NCI-H187 (cell line): ENCODE measurements at regions not wholly inside any gene's neighbourhood (a gene's known extent, or its start where the extent isn't known, plus 50 kb on each side); places are given as distances from the start of the nearest gene placed in this dataset.

ENCODE experiments used
- DNase-seq, 2 experiments: peaks; one replicate each; lab custom pipeline; 2025; lab: John Stamatoyannopoulos, UW

- DNase-seq: no peak
Measured at GRCh38 chr5:20554001-20554400, 566.0 kb upstream of the CDH18 start.

- no peak for DNase-seq
Measured at GRCh38 chr5:20537911-20538703, 550.1 kb upstream of the CDH18 start.

DNA sequence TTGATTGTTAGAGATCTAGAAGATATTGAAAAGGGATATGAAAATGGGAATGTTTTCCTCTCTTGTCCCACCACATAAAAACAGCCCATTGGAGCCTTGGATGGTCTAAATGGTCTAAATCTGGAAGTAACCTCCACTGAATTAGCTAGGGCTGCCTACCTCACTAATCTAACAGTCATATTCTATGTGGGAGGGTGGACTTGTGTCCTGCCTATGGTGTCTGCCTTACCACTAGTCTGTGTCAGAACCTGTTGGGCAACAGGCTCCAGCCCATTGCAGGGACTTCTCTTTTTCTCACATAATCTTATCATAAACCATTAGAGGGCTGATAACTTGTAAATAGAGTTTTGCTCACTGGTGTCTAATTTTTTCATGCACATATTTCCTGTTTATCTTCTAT lies 548.8 kb upstream of the CDH18 start:
- no peak for DNase-seq

DNA sequence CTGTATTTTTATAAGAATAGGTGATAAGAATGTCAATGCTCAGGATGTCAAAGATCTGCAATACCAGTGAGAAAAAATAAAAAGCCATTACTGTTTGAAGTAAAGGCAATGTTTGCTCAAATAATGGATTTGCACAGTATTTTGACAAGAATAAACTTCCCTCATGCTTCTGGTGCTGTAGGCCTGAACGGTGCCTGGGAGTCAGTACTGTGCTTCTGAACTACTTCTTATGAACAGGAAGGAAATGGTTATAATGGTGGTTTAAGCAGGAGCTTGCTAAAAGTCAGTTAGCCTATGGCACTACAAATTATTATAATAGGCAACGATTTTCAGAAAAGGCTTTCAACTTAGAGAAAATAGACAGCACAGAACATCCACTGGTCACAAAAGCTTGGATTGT lies 548.3 kb upstream of the CDH18 start:
- no peak for DNase-seq

GRCh38 chr5:20528471-20528870 lies 540.5 kb upstream of the CDH18 start:
- no peak for DNase-seq

- DNase-seq: no peak
Measured at GRCh38 chr5:20524991-20525529, 537.1 kb upstream of the CDH18 start.

DNA sequence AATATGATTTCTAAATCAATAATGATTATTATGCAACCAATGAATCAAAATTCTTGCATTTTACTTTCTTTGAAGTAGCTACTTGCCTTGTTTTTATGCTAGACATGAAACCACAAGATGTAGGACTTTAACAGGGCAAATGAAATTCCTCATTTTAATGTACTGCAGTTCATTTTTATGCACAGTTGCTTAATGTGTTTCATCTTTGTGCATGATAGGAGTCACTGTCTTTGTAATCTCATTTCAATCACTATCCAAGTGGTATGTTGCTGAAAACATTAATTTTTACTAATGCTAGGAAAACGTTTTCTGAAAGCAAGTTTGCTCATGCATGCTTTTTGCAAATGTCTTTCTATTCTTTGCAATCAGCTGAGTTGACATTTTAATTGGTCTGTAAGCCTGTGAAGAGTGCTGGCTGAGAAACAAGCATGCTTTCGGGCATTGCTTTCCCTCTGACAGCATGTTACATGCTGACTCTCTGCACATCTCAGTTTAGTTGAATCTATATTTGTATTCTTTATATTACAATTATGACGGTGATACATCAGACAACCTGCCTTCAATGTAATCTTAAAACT lies 535.0 kb upstream of the CDH18 start:
- DNase-seq: no peak

DNA sequence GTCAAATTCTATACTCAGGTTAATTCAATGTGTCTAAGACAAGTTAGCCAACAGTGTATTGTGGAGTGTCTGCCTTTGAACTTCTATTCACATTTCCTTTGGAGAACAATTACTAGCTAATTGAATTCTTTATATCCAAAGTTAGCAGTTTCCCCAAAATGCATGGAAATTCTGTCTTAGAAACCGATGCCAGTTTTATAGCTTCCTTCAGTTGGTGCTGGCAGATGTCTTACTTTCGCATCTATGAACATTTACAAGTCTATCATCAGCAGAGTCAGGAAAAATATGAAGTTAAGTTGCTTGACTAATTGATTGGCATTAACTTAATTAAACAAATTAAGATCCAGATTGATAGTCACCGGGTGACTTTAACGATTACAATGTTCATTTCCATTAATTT lies 527.6 kb upstream of the CDH18 start:
- DNase-seq: no peak

DNA sequence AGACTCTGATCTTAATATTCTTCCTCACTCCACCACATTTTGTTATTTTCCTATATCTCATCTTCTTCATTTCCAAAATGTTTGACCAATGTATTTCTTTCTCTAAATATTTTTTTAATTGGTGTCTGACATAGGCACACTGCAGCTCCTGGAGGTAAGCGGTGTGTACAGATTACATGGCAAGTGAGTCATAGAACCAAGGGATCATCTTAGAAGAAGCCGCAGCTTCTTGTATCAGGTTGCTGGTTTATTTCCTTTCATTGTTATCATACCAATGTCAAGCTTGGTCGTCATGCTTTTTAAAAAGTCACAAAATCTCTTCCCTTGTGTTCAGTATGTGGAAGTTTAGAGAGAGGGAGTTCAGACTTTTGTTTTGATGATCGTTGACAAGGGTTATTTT lies 526.1 kb upstream of the CDH18 start:
- no peak for DNase-seq

DNA sequence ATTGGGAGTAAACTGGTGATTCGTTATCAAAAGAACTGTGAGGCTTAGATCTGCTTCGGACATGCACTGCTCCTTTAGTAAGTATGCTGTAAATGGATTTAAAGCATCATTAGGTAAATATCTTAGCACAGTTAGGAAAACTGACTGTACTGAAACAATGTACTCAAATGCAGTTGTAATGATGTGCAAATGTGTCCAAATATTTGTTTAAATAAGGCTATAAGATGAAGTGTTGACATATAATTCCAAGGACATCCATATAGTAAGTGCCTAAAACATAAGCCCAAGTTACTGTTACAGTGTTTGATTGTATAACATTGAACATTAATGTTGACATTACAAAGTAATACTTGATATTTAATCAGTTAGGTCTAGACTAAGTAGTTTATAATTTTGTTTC lies 512.5 kb upstream of the CDH18 start:
- DNase-seq: no peak

DNA sequence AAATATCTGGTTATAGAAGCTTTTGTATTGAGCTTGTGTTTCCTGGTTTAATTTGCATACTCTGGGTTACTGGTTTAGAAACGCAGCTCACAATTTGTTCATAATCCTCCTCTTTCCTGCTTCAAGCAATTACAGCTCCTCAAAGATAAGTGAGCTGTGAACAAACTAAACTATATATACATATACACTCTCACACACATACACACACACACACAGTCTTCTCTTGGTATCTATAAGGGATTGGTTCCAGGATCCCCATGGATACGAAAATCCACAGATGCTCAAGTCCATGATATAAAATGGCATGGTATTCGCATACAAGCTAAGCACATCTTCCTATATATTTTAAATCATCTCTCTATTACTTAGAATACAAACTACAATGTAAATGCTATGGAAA lies 510.9 kb upstream of the CDH18 start:
- no peak for DNase-seq

- no peak for DNase-seq
Measured at GRCh38 chr5:20498102-20498501, 510.1 kb upstream of the CDH18 start.

DNA sequence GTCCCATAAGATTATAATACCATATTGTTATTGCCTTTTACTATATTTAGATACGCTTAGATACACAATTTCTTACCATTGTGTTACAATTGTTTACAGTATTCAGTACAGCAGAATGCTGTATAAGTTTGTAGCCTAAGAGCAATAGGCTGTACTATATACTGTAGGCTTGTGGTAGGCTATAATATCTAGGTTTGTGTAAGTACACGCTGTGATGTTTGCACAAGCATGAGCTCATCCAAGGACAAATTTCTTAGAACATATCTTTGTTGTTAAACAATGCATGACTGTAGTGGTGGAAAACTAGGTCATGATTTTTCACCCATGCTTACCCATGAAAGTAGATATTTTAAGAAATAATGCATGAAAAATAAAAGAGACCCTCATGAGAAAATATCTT lies 509.4 kb upstream of the CDH18 start:
- no peak for DNase-seq

DNA sequence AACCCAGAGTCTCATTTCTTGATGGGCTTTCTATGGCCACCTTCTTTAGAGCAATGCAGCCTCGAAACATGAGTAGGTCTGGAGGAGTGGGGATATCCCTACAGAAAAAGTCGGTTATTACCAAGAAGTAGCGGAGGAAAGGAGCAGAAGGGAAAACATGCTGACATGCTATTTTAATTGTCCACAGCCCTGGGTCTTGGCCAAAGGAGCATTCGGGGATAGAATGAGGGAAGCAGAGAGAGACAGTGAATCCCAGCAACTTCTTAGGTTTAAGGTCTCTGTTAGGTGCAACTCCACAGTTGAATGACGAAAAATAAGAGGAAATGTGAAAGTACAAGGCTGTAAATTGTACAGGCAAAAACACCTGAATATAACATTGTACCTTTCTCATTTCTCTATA lies 506.7 kb upstream of the CDH18 start:
- DNase-seq: no peak

GRCh38 chr5:20486826-20487225 lies 498.8 kb upstream of the CDH18 start:
- DNase-seq: no peak

- no peak for DNase-seq
Measured at GRCh38 chr5:20476016-20476415, 488.0 kb upstream of the CDH18 start.

DNA sequence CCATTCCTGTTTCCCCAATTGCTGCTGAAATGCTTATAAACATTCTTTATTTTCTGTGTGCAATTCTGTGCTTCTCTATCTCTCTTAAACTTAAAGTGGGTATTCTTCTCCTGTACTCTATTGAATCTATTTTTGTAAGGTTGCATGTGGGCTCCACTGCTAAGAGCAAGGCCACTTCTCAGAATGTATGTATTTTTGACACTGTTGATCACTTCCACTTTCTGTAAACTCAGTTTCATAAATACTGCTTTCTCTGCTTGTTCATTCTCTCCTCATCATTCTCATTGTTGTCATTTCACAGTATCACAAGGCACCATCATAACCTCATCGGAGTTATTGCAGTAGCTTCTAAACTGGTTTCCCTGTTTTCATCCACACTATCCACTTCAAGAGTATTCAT lies 483.0 kb upstream of the CDH18 start:
- DNase-seq: no peak

DNA sequence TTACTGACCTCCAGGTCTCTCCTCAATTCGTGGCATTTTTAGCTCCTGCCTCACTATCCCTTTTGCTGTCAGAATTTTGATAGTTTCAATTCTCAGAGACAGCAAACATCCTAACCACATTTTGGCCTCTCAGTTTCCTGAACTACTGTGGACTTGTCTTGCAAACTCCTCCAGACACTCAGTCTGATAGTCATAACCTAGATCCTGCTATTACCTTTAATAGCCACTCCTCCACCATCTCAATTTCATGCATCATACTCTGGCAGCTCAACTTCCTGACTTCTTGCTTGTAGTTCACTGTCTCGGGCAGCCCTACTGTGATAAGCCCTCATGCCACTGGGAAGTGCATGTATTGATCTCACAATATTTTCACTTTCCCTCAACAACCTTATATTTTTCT lies 481.8 kb upstream of the CDH18 start:
- no peak for DNase-seq

DNA sequence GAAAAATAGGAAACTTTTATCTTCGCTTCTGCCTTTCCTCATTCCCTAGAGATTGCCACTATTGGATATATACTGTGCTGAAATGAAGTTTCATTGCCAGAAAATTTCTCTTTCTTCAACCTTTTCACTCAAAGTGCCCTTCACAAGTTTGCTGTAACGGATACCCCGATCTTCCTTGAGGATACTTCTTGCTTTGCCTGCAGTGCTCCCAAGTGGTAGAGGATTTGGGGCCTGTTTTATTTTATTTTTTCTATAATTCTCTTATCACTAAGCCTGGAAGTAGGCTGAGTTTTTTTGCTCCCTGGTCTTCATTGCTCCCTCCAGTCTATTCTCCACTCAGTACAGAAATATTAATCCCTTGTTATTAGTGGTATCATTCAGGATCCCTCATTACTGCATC lies 481.4 kb upstream of the CDH18 start:
- no peak for DNase-seq

GRCh38 chr5:20466512-20466911 lies 478.5 kb upstream of the CDH18 start:
- no peak for DNase-seq

DNA sequence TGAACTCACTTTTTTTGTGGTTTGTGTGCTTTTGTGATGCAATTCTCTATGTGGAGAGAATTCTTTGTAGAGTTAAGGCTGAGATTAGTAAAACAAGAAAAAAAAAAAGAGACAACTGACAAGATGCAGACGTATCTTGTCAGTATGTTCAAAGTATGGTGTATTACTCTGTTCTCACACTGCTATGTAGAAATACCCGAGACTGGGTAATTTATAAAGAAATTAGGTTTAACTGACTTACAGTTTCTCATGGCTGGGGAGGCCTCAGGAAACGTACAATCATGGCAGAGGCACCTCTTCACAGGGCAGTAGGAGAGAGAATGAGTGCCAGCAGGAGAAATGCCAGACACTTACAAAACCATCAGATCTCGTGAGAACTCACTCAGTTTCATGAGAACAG lies 475.2 kb upstream of the CDH18 start:
- no peak for DNase-seq

- DNase-seq: no peak
Measured at GRCh38 chr5:20446121-20446520, 458.1 kb upstream of the CDH18 start.

DNA sequence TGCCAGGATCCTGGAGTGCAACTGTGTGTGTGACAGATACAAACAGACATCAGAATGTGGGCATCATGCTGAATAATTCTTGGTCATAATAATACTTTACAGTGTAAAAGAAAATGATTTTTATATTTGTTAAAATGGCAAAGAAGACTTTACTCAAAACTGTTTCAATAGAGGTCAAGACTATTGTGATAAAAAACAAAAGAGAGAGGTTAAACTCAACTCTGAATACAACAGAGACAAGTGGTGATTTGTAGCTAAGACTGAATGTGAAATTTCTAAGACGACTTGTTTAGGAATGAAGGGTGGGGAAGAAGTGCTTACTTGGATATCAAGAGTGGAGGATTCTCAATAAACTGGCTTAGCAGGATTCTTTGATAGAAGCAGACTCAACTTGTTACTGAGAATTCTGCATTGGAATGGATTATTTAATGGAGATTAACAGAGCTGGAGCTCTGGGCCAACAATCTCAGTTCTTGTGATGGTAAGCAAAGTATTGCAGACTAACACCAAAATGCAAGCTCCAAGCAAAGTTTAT lies 457.4 kb upstream of the CDH18 start:
- DNase-seq: no peak

DNA sequence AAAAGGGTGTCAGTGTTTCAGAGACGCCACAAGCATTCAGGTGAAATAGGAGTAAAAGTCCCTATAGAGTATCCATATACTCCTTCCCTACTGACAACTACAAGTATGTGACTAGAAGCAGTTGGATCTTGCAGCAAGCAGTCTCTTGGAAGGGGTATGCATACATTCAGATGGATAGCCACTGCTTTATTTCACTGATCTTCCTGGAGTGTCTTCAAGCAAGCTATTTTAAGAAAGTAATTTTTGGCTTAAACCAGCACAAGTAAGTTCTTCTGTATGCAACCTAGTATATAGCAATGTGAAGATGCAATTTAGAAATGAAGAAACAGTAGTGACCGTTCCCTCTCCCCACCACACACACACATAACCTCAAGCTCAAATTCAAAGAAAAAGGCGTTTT lies 446.8 kb upstream of the CDH18 start:
- no peak for DNase-seq
